GM19395 (cell line): ENCODE measurements at regions not wholly inside any gene's neighbourhood (a gene's known extent, or its start where the extent isn't known, plus 50 kb on each side); places are given as distances from the start of the nearest gene placed in this dataset.

Experiments used
- ATAC-seq: cut with Tn5 transposase; IDR thresholded peaks from one replicate; pipeline ENCODE4 v1.9.1; 2021; ENCODE audit warnings: mild to moderate bottlenecking, moderate library complexity; ENCODE audit not compliant: unreplicated experiment

DNA sequence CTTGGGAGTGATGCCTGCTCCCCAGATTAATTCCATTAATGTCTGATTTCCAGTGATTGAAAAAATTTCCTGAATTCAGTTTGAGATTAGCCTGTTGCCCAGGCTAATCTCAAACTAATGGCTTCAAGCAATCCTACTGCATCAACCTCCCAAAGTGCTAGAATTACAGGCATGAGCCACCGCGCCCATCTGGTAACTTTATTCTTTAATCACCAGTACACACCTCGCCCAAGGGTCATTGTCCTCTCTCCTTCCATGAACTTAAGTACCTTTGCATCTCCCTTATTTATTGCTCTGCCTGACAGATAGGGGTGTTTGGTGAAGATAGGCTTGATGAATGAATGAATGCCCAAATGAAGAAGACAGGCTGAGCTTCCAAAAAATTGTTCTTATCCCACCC, 366.5 kb downstream of the SIPA1L2 start:
- ATAC-seq: no peak

DNA sequence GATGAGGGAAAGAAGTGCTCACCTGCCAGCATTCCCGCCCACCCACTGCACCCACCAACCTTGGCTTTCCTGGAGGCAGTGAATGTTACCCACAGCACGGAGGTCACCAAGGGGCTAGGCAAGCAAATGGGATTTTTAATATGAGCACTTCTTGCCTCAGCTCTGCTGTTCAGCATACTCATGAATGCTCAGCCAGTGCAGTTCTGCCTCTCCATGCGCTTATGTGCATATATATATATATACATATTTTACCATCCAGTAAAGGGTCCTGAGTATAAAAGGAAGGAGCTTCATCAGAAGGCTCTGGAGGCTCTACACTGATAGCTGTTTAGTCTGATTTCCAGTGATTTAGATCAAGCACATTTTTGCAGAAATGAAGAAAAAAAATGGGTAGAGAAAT, 366.9 kb downstream of the SIPA1L2 start:
- ATAC-seq: no peak

DNA sequence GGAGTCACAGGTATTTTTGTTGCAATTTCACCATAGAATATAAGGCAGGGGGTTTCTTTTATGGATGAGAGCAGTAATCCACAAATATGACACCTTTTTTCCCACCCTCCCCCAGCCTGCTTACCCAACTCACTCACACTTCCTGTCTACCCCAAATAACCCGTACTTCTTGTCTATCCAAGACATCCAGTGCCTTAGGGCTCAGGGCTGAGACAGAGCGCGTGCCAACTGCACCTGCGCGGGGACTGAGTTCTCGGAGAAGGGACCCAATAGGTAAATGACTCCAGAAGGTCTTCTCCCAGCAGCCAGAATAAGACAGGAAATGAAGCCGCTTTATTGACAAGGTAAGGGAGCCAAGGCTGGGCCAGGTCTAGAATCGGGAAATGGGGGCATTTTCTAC, 369.1 kb downstream of the SIPA1L2 start:
- ATAC-seq: no peak

DNA sequence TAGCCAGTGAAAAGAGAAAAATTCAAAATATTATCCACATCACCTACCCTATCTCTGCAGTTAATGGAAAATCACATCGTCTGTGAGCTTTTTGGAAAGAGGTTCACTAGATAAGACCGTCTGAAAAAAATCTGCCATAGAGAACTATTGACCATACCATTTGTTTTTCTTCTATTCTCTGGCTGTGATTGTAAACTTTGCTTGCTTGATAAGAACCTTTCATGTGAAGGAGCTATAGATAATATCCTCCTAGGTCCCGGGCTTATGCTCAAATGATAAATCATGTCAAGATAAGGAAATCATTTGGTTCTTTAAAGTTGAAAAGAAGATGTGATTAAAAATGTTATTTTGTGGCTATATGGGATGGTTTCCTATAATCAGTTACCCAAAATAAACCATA, 369.9 kb downstream of the SIPA1L2 start:
- ATAC-seq: no peak

DNA sequence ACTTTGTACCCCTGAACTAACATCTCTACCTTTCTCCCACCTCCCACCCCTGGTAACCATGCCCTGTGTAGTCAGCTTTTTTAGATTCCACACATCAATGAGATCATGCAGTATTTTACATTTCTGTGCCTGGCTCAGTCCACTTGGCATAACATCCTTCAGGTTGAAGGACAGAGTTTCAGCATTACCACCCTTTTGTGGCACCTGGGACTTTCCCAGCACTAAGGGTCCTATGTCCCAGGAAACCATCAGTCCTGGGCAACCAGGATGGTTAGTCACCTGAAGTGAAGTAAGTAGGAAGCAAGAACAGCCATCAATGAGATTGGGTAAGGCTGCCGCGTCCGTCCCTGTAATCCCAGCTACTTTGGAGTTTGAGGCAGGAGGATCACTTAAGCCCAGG, 370.6 kb downstream of the SIPA1L2 start:
- ATAC-seq: no peak

DNA sequence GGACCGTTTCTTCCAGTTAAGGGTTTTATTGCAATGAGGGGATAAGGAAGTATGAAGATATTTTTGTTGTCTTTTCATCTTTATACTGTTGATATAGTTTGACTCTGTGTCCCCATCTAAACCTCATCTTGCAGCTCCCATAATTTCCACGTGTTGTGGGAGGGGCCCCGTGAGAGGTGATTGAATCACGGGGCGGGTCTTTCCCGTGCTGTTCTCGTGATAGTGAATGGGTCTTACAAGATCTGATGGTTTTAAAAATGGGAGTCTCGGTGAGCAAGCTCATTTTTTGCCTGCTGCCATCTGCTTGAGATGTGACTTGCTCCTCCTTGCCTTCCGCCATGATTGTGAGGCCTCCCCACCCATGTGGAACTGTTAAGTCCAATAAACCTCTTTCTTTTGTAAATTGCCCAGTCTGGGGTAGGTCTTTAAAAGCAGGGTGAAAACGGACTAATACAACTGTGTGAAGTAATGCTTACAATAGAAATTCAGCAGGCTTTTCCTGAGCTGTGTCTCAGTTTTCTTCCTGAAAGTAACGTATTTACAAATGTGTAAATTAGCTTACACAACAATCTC, 377.3 kb downstream of the SIPA1L2 start:
- no peak for ATAC-seq

DNA sequence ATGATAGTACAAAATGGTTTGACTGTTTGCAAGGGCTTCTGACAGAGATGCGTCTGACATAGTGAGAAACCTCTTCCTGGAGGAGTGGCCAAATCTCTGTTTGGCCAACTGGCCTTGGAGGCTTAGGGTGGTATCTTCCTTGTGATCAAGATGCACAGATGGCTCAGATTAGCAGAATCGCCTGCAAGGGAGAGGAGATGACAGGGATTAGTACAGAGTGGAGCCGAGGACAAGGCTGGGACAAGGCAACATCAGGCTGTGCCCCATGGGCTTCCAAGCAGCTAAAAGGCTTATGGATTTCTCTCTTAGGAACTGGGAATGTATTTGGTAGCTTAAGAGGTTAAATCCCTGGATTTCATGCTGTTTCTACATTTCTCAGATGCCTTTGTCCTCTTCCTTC, 379.1 kb downstream of the SIPA1L2 start:
- no peak for ATAC-seq

DNA sequence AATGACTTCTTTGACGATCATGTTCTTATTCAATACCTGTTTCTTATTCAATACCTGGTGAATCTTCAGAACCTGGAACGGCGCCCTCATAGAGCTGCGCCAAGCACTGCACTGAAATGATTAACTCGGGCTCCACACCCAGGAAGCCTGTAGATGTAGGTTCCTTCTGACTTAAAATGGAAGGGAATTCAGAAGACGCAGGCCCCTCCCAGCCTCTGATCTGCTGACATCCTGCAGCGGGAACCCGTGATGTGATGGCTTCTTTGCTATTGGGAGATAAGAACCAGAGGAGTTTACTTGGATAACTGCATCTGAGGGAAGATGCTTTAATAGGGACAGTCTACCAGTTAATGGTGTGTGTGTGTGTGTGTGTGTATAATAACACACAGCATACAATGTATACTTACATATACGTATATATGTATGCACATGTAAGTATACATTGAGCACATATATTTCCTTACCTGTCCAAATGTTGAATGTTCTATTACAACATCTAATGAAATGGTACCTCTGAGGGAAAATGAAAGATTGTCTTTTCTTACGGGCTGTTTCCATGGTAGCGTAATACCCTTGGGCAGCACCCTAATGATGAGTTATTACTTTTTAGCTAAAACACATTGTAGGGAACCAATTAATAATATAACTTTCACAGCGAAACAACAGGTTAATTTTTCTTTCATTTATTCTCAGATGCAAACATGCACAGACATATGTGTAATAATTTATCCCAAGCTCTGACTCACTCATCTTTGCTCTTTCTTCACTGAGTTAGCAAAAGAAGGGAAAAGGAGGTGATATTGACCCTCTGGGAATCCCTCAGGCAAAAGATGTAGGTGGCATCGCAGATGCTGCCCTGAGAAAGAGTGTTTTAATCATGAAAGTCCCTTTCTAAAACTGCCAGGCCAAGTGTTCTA, 379.8 kb downstream of the SIPA1L2 start:
- ATAC-seq: no peak

DNA sequence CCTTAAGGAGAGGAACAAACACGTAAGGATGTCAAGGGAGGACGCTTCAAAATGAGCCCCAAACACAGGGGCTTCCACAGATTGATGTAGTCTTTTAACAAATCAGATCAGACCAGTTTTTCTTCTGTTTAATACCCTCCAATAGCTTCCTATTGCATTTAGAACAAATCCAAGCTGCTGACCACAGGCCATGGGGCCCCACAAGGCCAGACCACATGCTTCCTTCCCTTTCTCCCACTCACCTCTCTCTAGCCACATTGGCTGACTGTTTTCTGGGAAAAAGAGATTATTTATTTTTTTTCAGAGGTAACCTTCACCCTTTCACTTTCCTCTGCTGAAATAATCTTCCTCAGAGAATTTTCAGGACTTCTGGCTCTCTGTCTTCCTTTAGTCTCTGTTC, 380.6 kb downstream of the SIPA1L2 start:
- no peak for ATAC-seq

DNA sequence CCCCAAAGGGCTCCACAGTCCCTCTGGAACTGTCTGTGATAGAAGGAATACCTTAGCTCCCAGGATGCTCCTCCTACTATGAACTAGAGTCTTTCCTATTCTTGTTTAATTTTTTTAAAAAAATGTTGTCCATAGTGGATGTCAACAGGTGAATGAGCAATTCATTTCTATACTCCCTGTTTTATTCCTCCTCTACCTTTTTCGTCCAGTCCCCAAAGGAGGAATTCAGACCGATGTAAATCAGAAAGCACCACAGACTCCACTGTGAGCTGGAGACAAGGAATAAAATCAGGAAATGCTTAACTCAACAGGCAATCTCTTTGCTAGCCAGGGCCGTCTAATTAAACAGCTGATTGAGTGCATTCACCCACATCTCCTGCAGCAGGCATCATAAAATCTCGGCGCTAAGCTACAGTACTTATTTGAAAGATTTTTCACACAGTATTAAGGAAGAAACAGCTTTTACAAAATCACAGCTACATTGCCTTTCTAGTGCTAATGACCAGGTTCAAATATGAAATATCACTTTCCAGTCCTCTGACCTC, 381.6 kb downstream of the SIPA1L2 start:
- no peak for ATAC-seq

DNA sequence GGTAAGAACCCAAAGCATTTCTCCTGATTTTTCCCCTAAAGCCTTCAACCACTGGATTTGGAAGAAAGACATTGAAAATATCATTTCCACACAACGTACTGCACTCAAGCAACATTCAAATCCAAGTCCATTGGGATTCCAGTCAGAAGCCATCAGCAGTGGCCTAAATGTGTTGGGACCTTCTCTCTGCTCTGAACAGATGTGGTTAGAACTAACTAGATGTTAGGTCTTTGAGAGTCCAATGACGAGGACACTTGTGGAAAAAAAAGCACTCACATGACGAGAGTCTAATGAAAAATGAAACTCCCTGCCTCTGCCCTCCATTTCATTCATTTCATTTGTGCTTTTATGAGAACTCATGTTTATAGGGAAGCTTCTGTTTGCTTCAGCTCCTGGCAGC, 382.3 kb downstream of the SIPA1L2 start:
- ATAC-seq: no peak

DNA sequence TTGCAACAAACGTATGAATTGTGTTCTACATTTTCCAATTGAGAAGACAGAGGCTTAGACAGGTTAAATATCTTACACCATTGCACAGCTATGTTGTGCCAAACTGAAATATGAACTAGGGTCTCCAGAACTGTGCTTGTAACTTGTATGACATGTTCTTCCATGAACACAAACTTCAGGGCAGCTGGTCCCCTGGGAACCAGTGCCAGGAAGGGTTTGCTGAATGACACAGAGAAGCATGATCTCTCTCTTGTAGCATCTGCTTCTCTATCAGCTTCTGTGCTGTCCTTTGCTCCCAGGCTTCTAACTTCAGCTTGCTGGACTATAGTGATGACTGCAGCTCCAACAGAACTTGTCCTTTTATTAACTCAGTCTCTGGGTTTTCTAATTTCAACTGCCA, 385.5 kb downstream of the SIPA1L2 start:
- no peak for ATAC-seq

DNA sequence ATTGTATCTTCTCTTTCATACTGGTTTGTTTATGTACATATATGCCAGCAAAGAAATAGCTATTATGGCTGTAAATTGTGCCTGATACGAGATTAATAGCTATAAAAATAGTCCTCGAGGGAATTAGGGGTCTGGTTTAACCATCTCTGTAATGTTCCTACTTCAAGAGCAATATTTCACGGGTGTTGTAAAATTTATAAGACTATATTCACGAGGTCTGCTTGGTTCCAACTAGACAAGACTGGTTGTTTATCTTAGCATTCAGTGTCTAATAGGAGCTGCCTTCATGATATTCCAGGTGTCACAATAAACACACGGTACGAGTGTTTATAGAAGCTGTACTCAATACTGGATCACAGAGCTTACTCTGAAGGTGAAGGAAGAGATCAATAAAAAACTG, 389.9 kb downstream of the SIPA1L2 start:
- no peak for ATAC-seq

DNA sequence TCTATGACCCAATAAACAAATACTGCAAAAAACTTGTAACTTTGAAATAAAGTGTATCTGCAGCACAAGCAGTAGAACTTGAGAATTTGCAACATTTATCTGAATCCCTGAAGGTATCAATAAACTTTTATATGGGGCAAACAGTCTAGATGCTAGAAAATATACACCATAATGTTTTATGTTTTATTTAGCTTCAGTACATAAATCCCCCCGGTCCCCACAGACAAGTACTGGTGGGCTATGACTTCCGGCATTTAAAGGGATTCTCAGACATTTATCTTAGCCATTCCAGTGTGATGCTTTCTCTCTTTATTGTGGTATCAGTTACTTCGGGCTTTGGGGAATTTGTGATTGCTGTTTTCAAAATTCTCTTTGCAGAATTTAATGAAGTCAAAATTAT, 390.4 kb downstream of the SIPA1L2 start:
- ATAC-seq: no peak

DNA sequence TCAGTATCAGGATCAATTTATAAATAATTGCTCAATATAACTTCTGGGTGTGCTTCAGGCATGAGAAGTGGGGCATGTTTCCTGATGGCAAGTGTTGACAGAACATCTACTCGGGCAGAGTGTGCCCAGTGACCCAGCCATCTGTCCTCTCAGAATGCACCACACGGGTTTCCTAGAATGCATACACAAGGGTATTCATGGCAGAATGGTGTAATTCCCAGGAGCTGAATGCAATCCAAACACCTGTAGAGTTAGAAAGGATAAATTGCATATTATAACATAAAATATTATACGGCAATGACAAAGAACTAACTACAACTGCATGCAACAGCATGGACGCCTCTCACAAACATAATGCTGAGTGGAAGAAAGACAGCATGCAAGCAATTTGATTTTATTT, 391.9 kb downstream of the SIPA1L2 start:
- ATAC-seq: no peak

DNA sequence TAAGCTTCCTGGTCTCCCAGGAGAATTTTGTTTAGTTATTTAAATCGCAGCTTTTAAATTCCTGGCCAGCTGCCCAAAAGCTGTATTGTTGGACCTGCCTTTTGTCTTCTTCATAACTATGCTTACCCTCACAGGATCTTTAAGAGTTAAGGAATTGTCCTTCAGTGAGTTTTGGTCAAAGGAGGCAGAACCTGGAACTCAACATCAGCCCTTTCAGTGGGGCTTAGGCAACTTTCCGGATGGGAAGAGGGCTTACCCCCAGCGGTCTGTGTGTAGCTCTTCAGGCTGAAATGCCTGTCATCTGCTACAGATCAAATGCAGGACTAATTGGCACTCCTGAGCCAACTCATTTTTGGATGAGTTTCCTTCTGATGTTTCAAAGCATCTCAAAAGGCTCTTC, 402.6 kb downstream of the SIPA1L2 start:
- ATAC-seq: no peak

DNA sequence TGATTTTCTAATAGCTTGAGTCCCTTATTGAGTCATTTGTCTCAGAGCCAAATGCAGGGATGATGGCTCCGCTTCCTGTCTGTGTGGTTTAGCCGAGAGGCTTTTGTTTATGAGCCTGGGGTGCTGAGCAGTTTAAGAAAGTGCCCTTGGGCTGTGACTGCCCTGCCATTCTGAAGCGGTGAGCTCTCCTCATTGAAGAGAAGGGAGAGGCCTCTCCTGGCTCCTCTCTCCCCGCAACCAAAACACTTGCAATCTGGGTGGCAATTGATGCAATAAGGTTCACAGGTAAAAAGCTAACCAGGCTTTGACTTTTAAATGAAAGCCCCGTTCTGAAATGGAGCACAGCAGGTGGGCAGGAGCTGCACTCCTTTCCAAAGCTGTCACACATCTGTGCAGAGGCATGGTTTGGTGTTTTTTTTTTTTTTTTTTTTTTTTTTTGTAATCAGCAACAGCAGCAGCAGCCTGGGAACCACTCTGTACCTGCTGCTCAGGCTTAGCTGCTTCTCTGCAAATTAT, 403.7 kb downstream of the SIPA1L2 start:
- ATAC-seq: no peak

DNA sequence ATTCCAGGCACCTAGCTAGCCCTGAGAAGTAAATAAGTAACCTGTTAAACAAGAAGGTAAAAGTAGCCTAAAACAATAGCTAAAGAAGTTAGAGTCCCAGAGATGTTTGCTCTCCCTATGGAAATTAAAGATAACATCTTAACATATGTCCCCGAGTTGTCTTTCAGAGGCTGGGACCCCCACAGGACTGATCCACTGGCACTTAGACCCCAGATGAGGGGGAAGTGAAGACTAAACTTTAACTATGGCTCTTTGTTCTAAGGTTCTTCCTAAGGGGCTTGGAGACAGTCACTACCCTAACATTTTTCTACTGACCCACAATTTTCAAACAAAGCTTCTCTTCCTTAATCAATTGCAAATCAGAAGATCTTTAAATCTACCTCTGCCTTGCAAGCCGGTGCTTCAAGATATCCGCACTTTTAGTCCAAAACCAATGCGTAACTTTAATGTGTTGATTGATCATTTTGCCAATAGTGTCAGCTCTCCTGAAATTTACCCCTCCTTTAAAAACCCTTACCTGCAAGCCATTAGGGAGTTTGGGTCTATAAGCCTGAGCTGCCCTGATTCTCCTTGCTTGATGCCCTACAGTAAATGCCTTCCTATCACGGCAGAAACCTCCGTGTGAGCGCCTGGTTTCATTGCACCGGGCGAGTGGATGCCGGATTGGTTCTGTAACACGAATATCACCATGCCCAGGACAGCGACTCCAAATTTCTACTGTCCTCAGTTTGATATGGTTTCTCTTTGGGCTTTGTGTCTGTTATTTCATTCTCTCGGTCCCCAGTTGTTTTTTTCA, 404.4 kb downstream of the SIPA1L2 start:
- ATAC-seq: no peak

DNA sequence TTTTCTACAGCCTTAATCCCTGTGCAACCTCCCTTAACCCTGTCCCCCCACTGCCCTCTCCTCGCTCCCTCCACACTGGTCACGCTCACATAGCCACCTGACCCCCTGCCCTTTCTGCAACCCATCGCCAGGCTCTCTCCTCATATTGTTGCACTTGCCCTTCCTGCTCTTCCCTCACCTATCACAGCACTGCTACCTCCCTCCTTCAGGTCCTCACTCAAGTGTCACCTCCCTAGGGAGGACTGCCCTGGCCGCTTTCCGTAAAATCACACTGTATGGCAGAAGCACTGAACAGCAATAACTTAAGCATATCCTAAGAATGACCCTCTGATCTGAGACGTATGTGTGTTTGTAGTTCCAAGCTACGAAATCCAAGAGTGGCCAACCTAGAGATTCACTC, 406.0 kb downstream of the SIPA1L2 start:
- ATAC-seq: no peak

DNA sequence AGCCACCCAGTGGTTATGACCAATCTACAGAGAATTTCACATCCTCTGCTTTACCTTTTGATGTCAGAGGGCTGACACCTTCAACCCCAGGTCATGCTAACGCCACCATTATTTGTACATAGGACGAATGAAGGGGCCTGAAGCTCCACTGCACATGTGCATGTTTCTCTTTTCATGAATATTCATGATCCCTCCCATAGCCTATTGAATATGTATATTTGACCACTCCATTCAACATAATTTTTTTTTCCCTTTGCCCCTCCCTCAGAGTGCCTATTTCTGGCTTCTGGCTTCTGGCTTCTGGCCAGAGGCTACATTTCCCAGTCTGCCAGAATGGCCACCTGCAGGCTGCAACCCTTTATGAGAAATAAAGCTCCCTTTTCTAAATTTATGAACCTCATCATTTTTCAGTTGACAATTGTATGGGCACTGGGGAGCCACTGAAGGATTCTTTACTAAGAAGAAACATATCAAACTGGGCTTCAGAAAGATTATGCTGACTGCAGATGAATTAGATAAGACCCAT, 406.7 kb downstream of the SIPA1L2 start:
- ATAC-seq: no peak

DNA sequence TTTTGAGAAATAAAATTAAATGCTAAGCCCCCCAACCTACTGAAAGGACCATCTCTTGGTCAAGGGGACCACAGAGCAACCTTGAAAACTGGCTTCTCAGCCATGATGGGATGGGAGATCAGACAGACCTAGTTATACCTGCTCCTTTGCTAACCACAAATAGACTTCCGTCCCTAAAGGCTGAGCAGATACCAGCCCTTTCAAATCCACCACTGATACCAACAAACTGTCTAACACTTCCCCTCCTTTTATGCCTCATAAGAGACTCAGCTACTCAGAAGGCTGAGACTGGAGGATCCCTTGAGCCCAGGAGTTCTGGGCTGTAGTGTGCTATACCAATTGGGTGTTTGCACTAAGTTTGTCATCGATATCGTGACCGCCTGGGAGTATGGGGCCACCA, 407.3 kb downstream of the SIPA1L2 start:
- no peak for ATAC-seq
